ENCODE measurements at regions not wholly inside any gene's neighbourhood (a gene's known extent, or its start where the extent isn't known, plus 50 kb on each side); places are given as distances from the start of the nearest gene placed in this dataset.
A peak's percentile ranks its signal among the peaks of the same experiment; 100 is the strongest.

GRCh38 chrX:148365233-148365632 lies 135.2 kb upstream of the AFF2 start:
- DNase-seq (ENCODE audit: low read depth): no peak

GRCh38 chrX:148371291-148371690 lies 129.1 kb upstream of the AFF2 start:
- DNase-seq (ENCODE audit: low read depth): no peak

- DNase-seq (ENCODE audit: low read depth): no peak
These were observed 127.5 kb upstream of the AFF2 start for GRCh38 chrX:148372925-148373324.

GRCh38 chrX:148376342-148376741 lies 124.1 kb upstream of the AFF2 start:
- no peak for DNase-seq (ENCODE audit: low read depth)

DNA sequence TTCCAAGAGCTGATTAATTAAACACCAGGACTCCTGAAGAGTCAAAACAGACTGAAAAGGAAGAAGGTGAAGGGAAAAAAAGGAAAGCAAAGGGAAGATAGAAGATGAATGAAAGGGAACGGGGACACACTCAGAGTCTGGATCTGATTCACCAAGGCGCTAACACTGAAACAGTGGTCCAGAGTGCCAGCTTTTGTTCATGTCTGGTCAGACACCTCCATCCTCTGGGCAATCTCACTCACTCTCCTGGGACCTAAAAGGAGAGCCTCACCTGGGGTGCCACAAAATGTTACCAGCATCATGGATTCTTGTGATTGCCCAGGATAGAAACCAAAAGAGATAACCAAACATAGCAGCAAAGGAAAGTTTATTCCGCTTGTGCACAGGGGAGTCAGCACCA lies 120.3 kb upstream of the AFF2 start:
- no peak for DNase-seq (ENCODE audit: low read depth)

- peak; percentile 33 for DNase-seq (ENCODE audit: low read depth)
These were observed 119.5 kb upstream of the AFF2 start for GRCh38 chrX:148380650-148381561.

- no peak for DNase-seq (ENCODE audit: low read depth)
These were observed 118.8 kb upstream of the AFF2 start for GRCh38 chrX:148381603-148382002.

DNA sequence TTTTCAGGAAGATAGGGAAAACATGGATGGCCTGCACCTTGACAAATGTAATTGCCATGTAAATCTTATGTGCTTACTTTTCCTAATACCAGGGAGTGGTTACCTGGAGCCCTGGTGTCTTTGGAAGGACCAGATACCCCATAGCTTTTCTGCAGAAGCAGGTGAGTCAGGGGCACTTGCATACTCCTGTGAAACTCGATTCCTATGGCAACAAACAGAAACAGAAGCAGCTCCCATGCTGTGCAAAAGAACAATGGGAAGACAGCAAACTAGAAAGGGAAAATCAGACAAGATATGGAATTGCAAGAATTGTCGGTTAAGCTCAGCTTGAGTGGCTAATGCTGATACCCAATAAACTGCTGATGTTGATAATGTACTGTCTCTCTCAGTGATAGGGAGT lies 117.4 kb upstream of the AFF2 start:
- DNase-seq (ENCODE audit: low read depth): no peak

DNA sequence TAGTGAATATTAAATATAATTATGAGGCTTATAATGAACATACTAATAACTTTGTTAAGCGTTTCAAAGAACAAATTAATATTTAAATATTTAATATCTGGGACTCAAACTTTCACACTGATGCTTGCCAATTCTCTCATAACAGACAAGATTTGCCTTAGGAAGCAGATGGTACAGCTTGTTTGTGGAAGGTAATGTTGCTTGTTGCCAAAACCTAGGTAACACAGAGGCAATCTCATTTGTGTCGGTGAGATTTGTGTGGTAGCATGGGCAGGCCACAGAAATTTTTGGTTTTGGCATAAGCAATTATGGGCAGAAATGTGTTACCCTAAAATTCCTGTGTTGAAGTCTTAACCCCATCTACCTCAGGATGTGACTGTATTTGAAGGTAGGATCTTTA lies 114.9 kb upstream of the AFF2 start:
- no peak for DNase-seq (ENCODE audit: low read depth)

- DNase-seq (ENCODE audit: low read depth): no peak
These were observed 110.8 kb upstream of the AFF2 start for GRCh38 chrX:148389629-148390028.

- no peak for DNase-seq (ENCODE audit: low read depth)
These were observed 88.4 kb upstream of the AFF2 start for GRCh38 chrX:148412006-148412405.

DNA sequence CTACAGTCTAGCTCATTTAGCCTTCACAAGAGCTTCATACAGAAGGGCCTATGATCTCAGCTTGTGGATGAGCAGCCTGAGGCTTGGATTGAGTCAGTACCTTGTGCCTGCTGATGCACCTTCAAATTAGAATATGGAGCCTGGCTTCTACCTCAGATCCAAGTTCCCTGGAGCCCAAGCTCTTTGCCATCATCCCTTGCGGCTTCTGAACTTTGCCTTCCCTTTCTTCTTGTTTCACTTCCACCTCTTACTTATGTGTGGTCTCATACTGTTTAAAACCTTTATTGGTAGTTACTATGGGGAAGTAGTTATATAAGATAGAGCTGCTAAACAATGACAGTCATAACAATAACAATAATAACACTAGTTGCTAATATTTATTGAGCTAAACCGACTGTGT lies 84.3 kb upstream of the AFF2 start:
- no peak for DNase-seq (ENCODE audit: low read depth)

GRCh38 chrX:148416931-148417330 lies 83.5 kb upstream of the AFF2 start:
- DNase-seq (ENCODE audit: low read depth): no peak

DNA sequence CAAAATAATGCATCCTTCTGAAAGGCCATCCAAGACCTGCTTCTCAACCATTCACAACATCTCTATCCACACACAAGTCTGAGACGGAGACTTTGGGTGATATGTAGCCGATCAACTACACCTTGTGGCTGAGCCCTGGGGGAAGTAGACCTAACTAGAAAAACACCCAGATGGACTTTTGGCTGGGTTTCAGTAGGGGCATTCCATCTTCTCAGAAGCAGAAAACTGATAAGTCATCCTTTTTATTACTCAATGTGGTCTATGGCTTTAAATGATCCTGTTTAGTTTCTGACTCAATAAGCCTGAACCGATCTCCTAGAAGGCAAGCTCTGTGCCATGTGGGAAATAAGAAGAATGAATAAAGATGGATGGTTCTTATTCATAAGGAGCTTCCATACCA lies 82.5 kb upstream of the AFF2 start:
- no peak for DNase-seq (ENCODE audit: low read depth)

DNA sequence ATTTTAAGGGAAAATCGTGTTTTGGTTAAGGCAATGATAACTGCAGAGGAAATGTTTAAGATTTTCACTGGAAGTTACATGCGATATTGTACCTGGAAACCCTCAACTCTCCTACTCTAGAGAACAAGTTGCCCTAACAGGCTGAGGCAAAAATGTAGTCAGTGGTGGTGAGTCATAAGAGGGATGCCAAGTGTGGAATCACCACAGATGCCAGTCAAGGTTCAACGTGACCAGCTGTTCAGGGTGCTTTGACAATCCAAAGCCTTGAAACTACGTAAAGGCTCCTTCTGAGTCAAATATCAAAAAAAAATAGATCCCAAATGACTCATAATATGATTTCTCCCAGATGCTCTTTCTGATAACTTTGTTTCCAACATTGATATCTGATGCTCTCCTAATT lies 77.9 kb upstream of the AFF2 start:
- DNase-seq (ENCODE audit: low read depth): no peak

- no peak for DNase-seq (ENCODE audit: low read depth)
These were observed 75.8 kb upstream of the AFF2 start for GRCh38 chrX:148424570-148424969.

DNA sequence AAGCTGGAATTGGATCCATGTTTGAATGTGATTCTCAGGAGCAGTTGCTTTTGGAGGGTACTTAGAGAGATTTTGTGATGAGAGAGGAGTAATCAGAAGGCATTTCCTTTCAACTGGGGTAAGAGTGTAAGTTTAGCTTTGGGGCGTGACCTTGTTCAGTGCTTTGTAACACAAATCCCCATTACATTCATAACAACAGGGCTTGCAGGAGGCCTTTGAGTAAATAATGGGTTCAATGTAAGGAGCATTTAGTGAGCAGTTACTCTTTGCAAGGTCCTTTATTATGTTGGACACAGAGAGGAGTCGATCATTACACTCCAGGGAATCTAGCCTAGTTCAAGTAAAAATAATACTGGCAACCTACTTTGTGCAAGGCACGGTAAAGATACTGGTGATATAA lies 74.0 kb upstream of the AFF2 start:
- no peak for DNase-seq (ENCODE audit: low read depth)

DNA sequence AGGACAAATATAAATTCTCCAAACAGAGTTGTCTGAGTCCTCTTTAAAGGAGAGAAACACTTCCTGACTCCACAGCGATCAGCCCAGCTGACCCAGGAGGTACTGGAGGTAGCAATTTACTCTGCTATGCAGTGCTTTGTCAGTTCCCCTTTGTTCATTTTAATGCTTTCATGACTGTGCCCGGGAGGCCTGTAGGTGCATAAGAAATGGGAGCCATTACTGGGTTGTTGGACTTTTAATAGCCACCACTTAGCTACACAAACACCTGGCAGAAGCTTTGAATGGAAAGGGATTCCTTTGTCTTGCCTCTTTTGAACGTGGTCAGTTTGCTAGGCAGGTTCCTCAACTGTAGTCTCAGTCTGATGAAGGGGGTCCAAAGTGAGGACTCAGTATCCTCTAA lies 59.0 kb upstream of the AFF2 start:
- DNase-seq (ENCODE audit: low read depth): no peak

DNA sequence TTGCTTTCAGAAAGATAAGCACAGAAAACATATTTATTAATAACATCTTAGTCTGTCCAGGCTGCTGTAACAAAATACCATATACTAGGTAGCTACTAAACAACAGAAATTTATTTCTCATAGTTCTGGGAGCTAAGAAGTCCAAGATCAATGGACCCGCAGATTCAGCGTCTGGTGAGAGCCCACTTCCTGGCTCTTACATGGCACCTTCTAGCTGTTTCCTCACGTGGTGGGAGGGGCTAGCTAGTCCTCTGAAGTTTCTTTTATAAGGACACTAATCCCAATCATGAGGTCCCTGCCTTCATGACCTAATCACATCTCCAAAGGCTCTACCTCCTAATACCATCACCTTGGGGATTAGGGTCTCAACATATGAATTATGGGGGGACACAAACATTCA lies 57.2 kb upstream of the AFF2 start:
- no peak for DNase-seq (ENCODE audit: low read depth)

GRCh38 chrX:148448686-148449085 lies 51.7 kb upstream of the AFF2 start:
- no peak for DNase-seq (ENCODE audit: low read depth)
